Prostate gland (tissue), 2 donors: ENCODE measurements at regions not wholly inside any gene's neighbourhood (a gene's known extent, or its start where the extent isn't known, plus 50 kb on each side); places are given as distances from the start of the nearest gene placed in this dataset.

ENCODE experiments used
- CTCF ChIP-seq, 4 experiments: fragments of 200-600 bp in 2 of 4; fragments of 450-650 bp in 2 of 4; sonication (generic) in 2 of 4; IDR thresholded peaks; 1 replicate in 3 of 4; 2 replicates in 1 of 4; pipeline ENCODE4 v1.5.1; 2016 to 2019; ENCODE audit warnings: antibody characterized with exemption in 4 of 4, mild to moderate bottlenecking in 2 of 4, moderate library complexity in 2 of 4
- POLR2A ChIP-seq: fragments of 450-650 bp; IDR thresholded peaks from one replicate; pipeline ENCODE4 v1.6.1; 2016; ENCODE audit warnings: antibody characterized with exemption, mild to moderate bottlenecking

DNA sequence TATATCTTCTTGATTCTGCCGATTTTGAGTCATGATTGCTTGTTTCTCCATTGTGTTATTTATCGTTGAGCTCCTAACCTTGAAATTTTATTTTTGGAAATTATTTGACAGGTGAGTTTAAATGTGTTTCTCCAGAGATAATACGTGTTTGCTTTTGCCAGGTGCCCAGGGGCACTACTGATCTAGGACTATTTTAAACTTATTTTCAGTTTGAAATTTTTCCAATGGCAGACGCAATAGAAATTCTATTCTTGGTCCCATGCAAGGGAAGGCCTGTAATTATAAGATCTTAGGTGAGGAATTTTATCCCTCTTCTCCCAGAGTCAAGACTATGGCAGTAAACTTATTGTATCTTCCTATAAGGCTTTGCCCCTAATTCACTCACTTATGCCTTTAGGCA lies 252.8 kb downstream of the AEBP2 start:
- TF ChIP-seq CTCF (IDR thresholded peaks at IDR 0.05): no peak
- no peak for TF ChIP-seq POLR2A
